SIG-M5 (cell line): ENCODE measurements at regions not wholly inside any gene's neighbourhood (a gene's known extent, or its start where the extent isn't known, plus 50 kb on each side); places are given as distances from the start of the nearest gene placed in this dataset.
"Not testable (repeated sequence)": the region's sequence is repeated elsewhere in the genome, so short reads cannot be mapped to it uniquely, and the experiment has no call there.

ENCODE experiments used
- DNase-seq: peaks from one replicate; lab custom pipeline; 2025; lab: John Stamatoyannopoulos, UW

DNA sequence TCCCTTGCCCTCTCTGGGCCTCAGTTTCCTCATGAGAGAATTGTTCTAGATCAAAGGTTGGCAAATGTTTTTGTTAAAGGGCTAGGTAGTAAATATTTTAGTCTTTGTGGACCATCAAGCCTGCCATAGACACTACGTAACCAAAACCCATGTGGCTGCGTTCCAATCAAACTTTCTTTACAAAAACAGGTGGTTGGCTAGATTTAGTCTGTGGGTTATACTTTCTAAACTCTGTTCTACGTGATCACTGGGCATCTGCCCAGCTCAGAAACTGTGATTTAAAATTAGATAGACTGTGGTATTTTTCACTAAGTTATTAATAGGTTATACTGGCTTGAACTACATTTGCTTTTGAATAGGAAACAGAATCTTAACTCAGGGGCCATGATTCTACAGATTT lies 149.8 kb upstream of the DCC start:
- no peak for DNase-seq

DNA sequence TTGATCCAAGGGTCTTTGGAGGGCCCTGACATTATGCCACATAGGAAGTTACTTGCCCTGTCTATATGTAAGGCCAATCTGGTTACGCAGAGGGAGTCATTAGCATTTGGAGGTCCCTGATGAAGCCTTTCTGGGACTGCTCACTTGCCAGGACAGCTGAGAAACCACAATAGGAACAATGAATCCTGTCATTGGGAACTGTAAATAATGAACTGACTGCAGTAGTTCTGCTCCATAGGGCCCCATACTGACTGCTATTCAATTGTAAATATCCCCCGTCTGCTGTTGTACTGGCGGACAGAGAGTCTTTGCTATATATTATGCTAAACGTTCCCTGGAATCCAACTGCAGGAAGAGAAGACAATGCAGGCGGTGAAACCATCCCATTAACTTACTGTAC lies 149.4 kb upstream of the DCC start:
- DNase-seq: no peak

DNA sequence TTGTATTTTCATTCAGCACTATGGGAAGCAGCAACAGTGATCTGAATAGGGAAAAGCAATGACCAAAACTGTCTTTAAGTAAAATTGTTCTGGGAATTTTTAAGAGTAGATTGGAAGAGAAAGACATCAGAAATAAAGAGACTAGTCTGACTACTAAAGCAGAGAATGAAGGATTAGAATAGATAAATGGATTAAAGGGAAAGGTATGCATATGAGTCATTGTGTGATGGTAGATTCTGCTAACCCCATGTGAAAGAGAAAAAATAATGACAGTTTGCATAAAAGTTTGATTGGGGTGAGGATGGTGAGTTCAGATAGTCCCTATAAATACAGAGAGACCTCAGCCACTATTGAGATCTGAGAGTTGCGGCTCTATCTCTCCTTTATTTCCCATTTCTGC lies 139.6 kb upstream of the DCC start:
- DNase-seq: no peak

DNA sequence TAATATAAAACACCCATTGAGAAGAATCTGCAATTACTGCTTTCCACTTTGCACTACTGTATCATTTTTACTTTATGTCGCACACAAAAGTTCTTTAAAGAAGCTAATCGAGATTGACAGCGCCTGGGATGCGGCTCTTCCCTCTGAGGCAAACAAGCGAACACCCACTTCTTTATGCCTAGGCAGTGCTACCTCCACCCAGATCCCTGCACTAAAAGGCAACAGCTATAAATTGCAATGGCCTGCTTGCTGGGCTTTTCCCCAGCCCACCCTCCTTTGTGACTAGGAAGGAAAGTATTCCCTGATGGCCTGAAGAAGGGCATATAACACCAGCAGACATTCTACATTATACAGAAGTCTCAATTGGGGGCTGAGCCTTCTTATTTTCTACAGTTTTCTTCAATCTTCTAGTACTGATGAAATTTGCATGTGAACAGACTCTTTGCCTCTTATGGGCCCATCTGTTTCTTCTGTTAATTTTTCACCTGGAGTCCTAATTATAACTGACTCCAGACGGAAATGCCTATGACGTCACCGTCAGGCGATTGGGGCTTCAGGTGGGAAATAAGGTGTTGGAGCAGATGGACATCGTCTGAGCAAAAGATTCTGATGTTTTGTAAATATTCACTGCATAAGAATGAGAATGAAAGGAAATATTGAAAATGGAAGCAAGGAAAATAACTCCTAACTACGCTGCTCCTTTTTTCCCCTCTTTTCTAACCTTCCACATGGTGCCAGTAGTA lies 138.9 kb upstream of the DCC start:
- DNase-seq: no peak

DNA sequence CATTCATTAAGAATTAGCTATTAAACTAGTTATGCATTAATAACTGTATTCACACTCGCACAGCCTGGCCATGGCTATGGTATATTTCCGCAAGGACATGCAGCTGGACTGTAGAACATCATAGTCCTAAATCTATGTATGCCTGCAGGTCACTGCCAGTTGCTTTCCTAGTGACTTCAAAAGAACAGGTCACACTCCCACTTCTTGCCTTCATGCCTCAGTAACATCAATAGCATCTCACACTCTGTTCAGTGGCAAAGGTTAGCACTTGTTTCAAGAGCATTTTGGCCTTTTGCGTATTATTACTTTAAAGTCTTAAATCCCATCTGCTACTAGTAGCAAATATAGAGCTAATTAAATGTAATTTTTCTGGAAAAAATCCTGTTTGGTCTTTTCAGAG lies 131.4 kb upstream of the DCC start:
- no peak for DNase-seq

DNA sequence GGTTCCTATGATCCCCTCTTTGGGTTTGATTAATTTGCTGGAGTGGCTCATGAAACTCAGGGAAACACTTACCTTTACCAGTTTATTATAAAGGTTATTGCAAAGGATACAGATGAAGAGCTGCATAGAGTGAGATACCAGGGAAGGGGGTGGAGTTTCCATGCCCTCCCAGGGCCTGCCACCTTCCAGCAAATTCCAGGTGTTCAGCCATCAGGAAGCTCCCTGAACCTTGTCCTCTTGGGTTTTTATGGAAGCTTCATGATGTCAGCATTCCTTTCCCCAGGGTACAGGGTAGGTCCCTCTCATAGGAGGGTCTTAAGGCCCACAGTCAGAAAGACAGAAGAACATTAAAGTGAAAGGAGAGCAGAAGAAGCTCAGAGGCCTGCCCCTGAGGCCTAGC lies 123.9 kb upstream of the DCC start:
- no peak for DNase-seq

DNA sequence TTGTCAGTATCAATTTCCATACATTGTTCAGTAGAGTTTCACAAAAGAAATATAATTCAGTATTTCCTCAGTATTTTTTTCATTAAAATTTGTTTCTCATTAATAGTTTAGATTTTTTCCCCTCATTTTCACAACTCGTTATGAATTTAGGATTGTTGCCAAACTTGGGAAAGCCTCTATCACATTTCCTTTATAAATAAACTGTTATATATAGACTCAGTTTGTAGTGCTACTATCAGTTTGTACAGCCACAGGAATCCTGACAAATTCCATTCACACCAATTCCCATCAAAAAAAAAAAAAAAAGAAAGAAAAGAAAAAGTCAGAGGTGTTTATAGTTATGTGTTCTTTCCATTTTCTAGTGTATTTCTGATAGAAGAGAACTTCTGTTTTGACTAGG lies 123.3 kb upstream of the DCC start:
- DNase-seq: no peak

DNA sequence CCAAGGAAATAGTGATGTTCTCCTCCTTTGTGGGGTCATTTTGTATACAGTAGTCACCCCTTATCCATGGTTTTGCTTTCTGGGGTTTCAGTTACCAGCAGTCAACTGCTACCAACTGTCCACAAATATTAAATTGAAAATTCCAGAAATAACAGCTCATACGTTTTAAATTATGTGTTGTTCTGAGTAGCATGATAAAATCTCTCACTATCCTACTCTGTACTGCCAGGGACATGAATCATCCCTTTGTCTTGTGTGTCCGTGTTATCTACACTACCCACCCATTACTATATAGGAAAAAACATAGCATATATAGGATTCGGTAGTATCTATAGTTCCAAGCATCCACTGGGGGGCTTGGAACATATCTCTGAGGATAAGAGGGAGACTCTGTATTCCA lies 120.9 kb upstream of the DCC start:
- no peak for DNase-seq

DNA sequence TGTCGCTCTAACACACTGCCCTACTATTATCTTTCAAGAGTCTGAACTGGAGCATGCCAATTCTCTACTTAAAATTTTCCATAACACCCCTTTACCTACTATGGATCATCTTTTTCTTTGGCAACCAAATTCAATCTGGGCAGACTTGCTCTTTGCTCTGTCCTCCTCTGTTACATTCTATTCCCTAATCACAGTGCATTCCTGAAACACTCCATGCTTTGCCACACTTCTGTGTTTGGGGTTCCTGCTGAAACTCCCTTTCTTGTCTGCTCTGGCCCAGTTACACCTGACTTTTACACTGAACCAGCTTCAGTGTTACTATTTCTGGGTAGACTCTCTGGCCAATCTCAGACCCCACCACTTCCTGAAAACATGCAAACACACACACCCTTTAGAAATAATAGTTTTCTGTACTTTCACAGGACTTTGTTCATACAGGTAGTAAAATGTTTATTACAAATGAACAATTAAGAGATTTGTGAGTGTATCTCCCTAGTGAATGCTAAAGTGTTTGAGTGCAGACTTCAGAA lies 119.9 kb upstream of the DCC start:
- DNase-seq: no peak

DNA sequence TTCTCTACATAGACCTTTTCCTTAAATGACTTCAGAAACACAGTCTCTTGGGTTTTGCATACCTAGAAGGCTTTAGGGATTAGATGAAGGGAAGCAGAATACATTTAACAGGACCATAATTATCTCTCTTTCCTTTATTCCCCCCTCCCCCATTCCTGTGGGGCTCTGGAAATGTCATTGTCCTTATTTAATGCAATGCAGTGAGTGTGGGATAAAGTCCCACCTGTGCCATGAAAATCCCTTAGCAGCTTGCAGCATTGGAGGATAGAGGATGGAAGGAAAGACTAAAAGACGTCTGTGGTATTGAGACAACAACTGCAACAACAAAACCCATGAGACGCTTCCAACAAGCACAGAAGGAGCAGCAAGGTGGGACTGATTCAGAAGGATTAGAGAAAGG lies 117.8 kb upstream of the DCC start:
- DNase-seq: no peak

DNA sequence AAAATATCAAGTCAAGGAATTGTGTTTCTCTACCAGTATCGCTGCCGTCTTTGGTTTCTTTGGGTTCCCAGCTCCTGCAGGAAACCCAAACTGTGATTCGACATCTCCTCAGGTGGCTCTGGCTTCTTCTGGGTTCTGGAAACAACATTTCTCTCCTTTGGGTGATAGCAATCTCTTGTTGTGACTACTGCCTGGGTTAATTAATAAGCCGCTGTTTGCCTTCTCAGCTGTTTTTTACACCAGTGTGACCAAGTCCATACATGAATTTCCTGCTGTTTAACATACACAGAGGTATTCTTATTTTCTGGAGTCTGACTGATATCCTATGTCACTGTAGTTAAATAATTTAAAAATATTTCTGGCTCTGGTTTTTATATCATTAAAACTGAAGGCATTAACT lies 112.5 kb upstream of the DCC start:
- no peak for DNase-seq

- no peak for DNase-seq
These were observed 111.8 kb upstream of the DCC start for GRCh38 chr18:52228166-52228565.

GRCh38 chr18:52236131-52236530 lies 103.9 kb upstream of the DCC start:
- DNase-seq: no peak

DNA sequence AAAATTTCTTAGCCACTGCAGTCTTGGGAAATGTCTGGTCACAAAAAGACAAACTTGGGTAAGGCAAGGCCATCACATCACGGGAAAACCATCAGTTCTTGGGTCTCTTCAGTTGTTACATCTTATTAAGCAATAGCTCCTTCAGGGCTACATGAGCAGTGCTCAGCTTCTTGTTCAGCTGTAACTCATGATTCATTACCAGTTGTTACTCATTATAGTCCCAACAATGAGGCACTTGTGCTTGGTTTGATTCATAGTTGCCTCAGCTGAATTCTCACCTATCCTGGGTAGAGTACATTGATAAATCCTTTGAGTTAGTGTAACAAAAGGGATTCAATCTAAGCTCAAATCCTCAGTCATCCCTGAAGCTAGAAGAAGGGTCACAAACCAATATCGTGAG lies 102.4 kb upstream of the DCC start:
- no peak for DNase-seq

GRCh38 chr18:52242711-52243110 lies 97.3 kb upstream of the DCC start:
- DNase-seq: no peak

DNA sequence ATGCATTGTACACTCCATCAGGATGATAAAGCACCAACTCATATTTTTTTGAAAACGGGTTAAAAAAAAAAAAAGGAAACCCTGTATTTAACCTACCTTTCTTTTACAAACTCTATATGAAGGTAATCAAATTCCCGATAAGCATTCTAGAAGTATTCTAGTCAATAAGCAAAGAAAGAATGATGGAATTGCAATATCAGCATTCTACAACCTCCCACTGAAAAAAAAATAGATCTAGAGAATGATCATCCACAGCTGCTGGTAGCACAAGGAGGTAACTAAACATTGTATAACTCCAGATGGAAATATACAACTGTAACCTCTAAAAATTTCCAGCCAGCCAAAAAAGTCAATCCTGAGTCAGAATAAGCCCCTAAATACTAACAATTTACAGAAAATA lies 95.3 kb upstream of the DCC start:
- no peak for DNase-seq

- no peak for DNase-seq
These were observed 85.6 kb upstream of the DCC start for GRCh38 chr18:52254367-52254766.

- DNase-seq: not testable (repeated sequence)
These were observed 82.6 kb upstream of the DCC start for GRCh38 chr18:52257417-52257816.

- DNase-seq: no peak
These were observed 64.2 kb upstream of the DCC start for GRCh38 chr18:52275817-52276216.

GRCh38 chr18:52277785-52278184 lies 62.2 kb upstream of the DCC start:
- DNase-seq: no peak

DNA sequence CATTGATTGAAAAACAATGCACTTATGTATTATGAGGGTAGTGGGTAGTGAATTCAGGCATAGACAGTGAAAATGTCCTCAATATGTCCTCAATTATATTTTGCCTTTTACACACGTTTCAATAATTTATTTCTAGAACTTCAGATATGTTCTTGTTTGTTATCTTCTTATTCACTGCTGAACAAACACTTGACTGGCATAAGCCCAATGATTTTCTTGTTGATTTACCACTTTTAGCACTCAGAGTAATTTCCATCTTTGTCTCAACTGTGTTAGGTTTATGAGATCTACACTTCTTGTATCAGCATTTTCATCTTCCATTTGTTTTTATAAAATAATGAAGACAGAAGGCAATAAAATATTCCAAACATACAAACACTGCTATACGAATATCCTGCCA lies 61.8 kb upstream of the DCC start:
- DNase-seq: no peak

DNA sequence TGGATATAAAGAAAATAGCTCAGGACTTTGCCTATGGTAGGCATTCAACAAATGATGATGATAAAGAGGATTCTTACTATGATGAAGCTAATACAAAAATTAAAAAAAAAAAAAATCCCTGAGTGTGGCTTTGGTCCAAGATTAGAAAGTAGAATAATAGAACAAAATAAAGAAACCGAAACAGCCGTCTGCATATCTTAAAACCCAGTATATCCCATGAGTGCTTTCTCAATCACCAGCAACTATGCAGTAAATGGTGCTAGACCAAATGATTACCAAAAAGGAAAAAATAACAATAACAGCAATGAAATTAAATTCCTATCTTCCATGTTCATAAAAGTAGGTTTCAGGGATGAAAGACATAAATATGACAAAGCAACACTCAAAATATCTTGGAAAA lies 59.3 kb upstream of the DCC start:
- DNase-seq: no peak

- DNase-seq: no peak
These were observed 56.1 kb upstream of the DCC start for GRCh38 chr18:52283927-52284326.

DNA sequence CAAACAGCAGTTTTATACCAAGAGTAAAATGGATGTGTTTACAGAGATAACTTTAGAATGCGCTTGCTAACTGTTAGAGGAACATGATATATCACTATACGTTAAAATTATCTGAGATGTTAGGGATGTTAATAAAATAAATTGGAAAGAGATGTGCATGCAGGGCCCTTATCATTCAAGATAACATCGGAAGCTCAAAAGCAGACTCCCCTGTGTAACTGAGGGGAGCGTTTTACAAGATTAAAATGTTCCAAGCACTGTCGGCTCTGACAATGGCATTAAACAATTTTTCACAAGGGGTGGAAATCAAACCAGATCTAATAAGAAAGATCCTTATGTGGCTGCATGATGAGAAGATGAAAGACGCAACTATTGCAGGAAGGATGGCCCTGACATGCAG lies 53.3 kb upstream of the DCC start:
- DNase-seq: no peak
